A673 (cell line): ENCODE measurements at regions not wholly inside any gene's neighbourhood (a gene's known extent, or its start where the extent isn't known, plus 50 kb on each side); places are given as distances from the start of the nearest gene placed in this dataset.
A peak's percentile ranks its signal among the peaks of the same experiment; 100 is the strongest.

Experiments used
- BruUV-seq: library from RNA; stranded (reverse); fragments of 400-500 nt; replicated peaks from 2 replicates; lab custom pipeline; 2021; lab: Mats Ljungman, UMichigan
- CTCF ChIA-PET: fragments of 300-600 bp; sonication (Branson Sonifier 250); formaldehyde crosslinking; loops from one replicate; lab custom pipeline; 2022; ENCODE audit warnings: antibody characterized with exemption; lab: Charles Lee
- POLR2A ChIA-PET: fragments of 300-600 bp; sonication (Branson Sonifier 250); formaldehyde crosslinking; loops from one replicate; lab custom pipeline; 2022; ENCODE audit warnings: antibody characterized with exemption; ENCODE audit not compliant: low non-redundant PET; lab: Charles Lee
- DNase-seq: peaks from one replicate; pipeline ENCODE4 v3.0.0-alpha.2; 2015; ENCODE audit warnings: low spot score
- H3K27ac ChIP-seq: fragments of 200-600 bp; sonication (generic); 2 replicates; pipeline ENCODE4 v1.5.1; 2016; ENCODE audit warnings: mixed run types, low read depth, mild to moderate bottlenecking, mixed read lengths, antibody characterized with exemption, low read length; ENCODE audit not compliant: poor library complexity, severe bottlenecking
- H3K27me3 ChIP-seq: fragments of 200-600 bp; sonication (generic); replicated peaks from 2 replicates; pipeline ENCODE4 v1.6.1; 2017; ENCODE audit warnings: mixed run types, low read depth, mild to moderate bottlenecking, mixed read lengths, antibody characterized with exemption, low read length; ENCODE audit not compliant: insufficient read depth, poor library complexity
- H3K36me3 ChIP-seq: fragments of 200-600 bp; sonication (generic); 2 replicates; pipeline ENCODE4 v1.6.1; 2016; ENCODE audit warnings: mixed run types, mild to moderate bottlenecking, mixed read lengths, antibody characterized with exemption, low read length; ENCODE audit not compliant: insufficient read depth, poor library complexity, severe bottlenecking
- H3K4me1 ChIP-seq: fragments of 200-600 bp; sonication (generic); 2 replicates; pipeline ENCODE4 v1.6.1; 2017; ENCODE audit warnings: mixed run types, mild to moderate bottlenecking, mixed read lengths, antibody characterized with exemption, low read length; ENCODE audit not compliant: insufficient read depth, poor library complexity, severe bottlenecking
- H3K4me3 ChIP-seq: fragments of 200-600 bp; sonication (generic); 2 replicates; pipeline ENCODE4 v1.5.1; 2016; ENCODE audit warnings: low read depth, mixed run types, mild to moderate bottlenecking, mixed read lengths, low read length; ENCODE audit not compliant: poor library complexity, severe bottlenecking
- H3K9me3 ChIP-seq: fragments of 200-600 bp; sonication (generic); 2 replicates; pipeline ENCODE4 v1.6.1; 2016; ENCODE audit warnings: mixed run types, low read depth, mild to moderate bottlenecking, mixed read lengths, antibody characterized with exemption, low read length; ENCODE audit not compliant: poor library complexity, severe bottlenecking
- EZH2 ChIP-seq: fragments of 200-600 bp; sonication (generic); IDR thresholded peaks from 2 replicates; pipeline ENCODE4 v1.6.1; 2017; ENCODE audit warnings: borderline replicate concordance, low read depth, mild to moderate bottlenecking, mixed read lengths, antibody characterized with exemption, low read length; ENCODE audit not compliant: poor library complexity, severe bottlenecking
- intact Hi-C: fragments of 100-400 bp; cut with micrococcal nuclease; formaldehyde crosslinking; loops from one replicate; pipeline ENCODE4 v1.10.0; 2022; ENCODE audit not compliant: unreplicated experiment
- TF ChIP-seq, protein P1 (sequence below): fragments of 300-800, 200-600 bp; sonication (generic); conservative IDR thresholded peaks from 2 replicates; pipeline ENCODE4 v1.5.1; 2017; ENCODE audit warnings: low read depth, mild to moderate bottlenecking, antibody characterized with exemption, low read length, moderate library complexity, mixed read lengths

DNA sequence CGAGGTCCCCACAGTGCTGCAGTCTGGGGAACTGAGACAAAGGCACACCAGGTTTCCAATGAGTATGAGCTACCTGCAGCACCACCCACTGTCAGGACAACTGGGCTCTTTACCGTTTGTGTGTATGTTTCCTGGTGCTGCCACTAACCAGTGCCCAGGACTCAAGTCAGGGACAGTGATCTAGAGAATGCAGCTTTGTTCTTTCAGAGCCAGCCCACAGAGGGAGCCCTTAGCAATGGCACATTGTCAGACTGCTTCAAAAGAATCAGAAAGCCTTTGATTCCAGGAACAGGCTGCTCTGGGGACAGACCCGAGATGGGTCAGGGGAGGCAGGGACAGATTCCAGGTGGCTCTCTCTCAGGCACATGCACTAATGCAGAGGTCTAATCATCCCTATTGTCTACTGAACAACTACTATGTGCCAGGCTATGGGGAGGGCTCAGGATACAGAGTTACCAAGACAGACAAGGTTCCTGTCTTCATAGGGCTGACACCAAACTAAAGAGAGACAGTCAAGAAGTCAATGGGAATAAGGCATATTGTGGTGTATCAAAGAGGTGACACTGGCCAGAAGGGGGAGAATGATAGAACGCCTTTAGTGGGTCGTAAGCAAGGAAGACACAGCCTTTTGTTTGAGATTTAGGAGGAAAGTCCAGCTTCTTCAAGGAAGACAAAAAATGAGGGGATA, 103.7 kb downstream of the VPREB1 start:
- no peak for TF ChIP-seq EZH2
- TF ChIP-seq, protein P1, sequence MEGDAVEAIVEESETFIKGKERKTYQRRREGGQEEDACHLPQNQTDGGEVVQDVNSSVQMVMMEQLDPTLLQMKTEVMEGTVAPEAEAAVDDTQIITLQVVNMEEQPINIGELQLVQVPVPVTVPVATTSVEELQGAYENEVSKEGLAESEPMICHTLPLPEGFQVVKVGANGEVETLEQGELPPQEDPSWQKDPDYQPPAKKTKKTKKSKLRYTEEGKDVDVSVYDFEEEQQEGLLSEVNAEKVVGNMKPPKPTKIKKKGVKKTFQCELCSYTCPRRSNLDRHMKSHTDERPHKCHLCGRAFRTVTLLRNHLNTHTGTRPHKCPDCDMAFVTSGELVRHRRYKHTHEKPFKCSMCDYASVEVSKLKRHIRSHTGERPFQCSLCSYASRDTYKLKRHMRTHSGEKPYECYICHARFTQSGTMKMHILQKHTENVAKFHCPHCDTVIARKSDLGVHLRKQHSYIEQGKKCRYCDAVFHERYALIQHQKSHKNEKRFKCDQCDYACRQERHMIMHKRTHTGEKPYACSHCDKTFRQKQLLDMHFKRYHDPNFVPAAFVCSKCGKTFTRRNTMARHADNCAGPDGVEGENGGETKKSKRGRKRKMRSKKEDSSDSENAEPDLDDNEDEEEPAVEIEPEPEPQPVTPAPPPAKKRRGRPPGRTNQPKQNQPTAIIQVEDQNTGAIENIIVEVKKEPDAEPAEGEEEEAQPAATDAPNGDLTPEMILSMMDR = peak; percentile 37; the same call in 1 of the 2 replicates
- Histone ChIP-seq H3K27me3 (peaks cover 67% of the 10 kb centered on the region), H3K4me1 (no peaks in the 10 kb centered on the region), H3K27ac (no peak overlapping the region), H3K4me3 (no peak overlapping the region), H3K9me3 (no peaks in the 10 kb centered on the region), H3K36me3 (no peaks in the 10 kb centered on the region)
- no TSS peak for BruUV-seq
- peak; percentile 24 for DNase-seq
- CTCF ChIA-PET = no interaction called here
- intact Hi-C loops = no loop called here
- POLR2A ChIA-PET = no interaction called here

DNA sequence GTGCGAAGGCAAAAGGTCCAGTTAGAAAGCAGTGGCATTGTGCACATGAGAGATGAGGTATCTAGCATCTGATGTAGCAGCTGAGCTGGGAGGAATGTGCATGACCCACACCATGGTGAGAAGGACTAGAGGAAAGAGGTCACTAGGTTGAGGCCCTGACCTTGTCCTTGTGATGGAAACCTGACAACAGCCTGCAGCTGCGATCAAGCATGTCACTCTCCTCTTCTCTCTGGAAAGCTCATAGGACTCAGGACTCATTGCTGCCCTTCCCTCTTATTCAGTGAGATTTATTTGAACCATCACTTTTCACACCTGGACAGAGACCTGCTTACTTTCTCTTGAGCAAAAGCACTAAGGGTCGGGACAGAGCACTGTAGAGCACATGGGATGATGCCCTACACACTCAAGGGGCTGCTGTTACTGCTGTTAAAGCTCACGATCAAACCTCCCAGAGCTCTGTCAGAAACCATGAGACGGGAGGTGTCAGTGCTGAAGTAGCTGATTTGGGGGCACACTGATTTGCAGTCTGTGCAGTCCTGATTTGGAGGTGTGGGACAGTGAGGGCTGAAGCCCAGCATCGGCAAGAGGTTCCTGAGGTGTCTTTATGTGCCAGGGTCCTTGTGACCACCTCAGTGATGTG, 104.3 kb downstream of the VPREB1 start:
- TF ChIP-seq, protein P1 = no peak
- TF ChIP-seq EZH2 = no peak
- Histone ChIP-seq H3K9me3 (no peaks in the 10 kb centered on the region), H3K4me1 (no peaks in the 10 kb centered on the region), H3K27me3 (peaks cover 70% of the 10 kb centered on the region), H3K36me3 (no peaks in the 10 kb centered on the region), H3K27ac (no peak overlapping the region), H3K4me3 (no peak overlapping the region)
- no peak for DNase-seq
- CTCF ChIA-PET = no interaction called here
- BruUV-seq = no TSS peak
- POLR2A ChIA-PET = no interaction called here
- intact Hi-C loops = no loop called here

DNA sequence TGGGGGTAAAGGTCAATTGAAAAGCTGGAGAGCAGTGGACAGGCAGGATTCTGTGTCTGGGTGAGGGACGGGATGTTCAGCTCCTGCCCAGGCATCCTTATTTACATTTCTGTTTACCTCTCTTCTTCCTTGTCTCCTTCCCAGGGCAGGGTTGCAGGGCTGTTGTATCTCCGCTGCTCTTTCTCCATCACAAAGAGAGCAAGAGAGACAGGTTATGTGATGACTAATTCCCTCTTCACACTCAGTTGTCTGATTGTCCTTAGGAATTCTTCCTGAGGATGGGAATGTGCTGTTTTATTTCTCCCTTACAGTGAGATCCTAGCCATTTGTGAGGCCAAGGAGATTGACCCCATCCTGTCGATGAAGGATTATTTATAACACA, 104.9 kb downstream of the VPREB1 start:
- ChIA-PET POLR2A (no interaction called here), CTCF (no interaction called here)
- Histone ChIP-seq H3K4me1 (no peaks in the 10 kb centered on the region), H3K36me3 (no peaks in the 10 kb centered on the region), H3K27ac (no peak overlapping the region), H3K27me3 (peaks cover 75% of the 10 kb centered on the region), H3K9me3 (no peaks in the 10 kb centered on the region), H3K4me3 (no peak overlapping the region)
- TF ChIP-seq, protein P1 = no peak
- TF ChIP-seq EZH2 = no peak
- DNase-seq = no peak
- no TSS peak for BruUV-seq
- intact Hi-C loops = no loop called here
